ENCODE measurements at regions not wholly inside any gene's neighbourhood (a gene's known extent, or its start where the extent isn't known, plus 50 kb on each side); places are given as distances from the start of the nearest gene placed in this dataset.

GRCh38 chr4:111773858-111774257 is 371.4 kb upstream of the FAM241A start:
- no peak for TF ChIP-seq TARDBP (IDR thresholded peaks at IDR 0.05)
- TF ChIP-seq L3MBTL2 (conservative IDR thresholded peaks at IDR 0.05), result no peak
- no peak for TF ChIP-seq ELF4 (IDR thresholded peaks at IDR 0.05)
- TF ChIP-seq BHLHE40 (IDR thresholded peaks at IDR 0.05; ENCODE audit: borderline replicate concordance), result no peak

All from HEK293T (cell line).